GM19043 (cell line): ENCODE measurements at regions not wholly inside any gene's neighbourhood (a gene's known extent, or its start where the extent isn't known, plus 50 kb on each side); places are given as distances from the start of the nearest gene placed in this dataset.

ENCODE experiments used
- ATAC-seq: cut with Tn5 transposase; IDR thresholded peaks from one replicate; pipeline ENCODE4 v1.9.1; 2021; ENCODE audit warnings: low read depth; ENCODE audit not compliant: unreplicated experiment

GRCh38 chr1:56321150-56321490 lies 258.2 kb downstream of the PLPP3 start:
- no peak for ATAC-seq

- ATAC-seq, result no peak
These were observed 258.8 kb downstream of the PLPP3 start for GRCh38 chr1:56320464-56321149.

GRCh38 chr1:56317722-56318121 lies 261.6 kb downstream of the PLPP3 start:
- ATAC-seq, result no peak

GRCh38 chr1:56315293-56315942 lies 263.9 kb downstream of the PLPP3 start:
- ATAC-seq, result no peak

GRCh38 chr1:56313560-56313959 lies 265.8 kb downstream of the PLPP3 start:
- ATAC-seq, result no peak

GRCh38 chr1:56311766-56312165 lies 267.6 kb downstream of the PLPP3 start:
- no peak for ATAC-seq

GRCh38 chr1:56310945-56311344 lies 268.4 kb downstream of the PLPP3 start:
- no peak for ATAC-seq

GRCh38 chr1:56309065-56309464 lies 270.3 kb downstream of the PLPP3 start:
- no peak for ATAC-seq

GRCh38 chr1:56304975-56305374 lies 274.4 kb downstream of the PLPP3 start:
- ATAC-seq, result no peak

- no peak for ATAC-seq
These were observed 275.6 kb downstream of the PLPP3 start for GRCh38 chr1:56303805-56304204.

- ATAC-seq, result no peak
These were observed 276.5 kb downstream of the PLPP3 start for GRCh38 chr1:56302878-56303277.

- no peak for ATAC-seq
These were observed 277.6 kb downstream of the PLPP3 start for GRCh38 chr1:56301791-56302190.

GRCh38 chr1:56300836-56301235 lies 278.5 kb downstream of the PLPP3 start:
- ATAC-seq, result no peak

- no peak for ATAC-seq
These were observed 280.5 kb downstream of the PLPP3 start for GRCh38 chr1:56298866-56299265.

GRCh38 chr1:56297904-56298303 lies 281.5 kb downstream of the PLPP3 start:
- no peak for ATAC-seq

GRCh38 chr1:56297208-56297607 lies 282.2 kb downstream of the PLPP3 start:
- ATAC-seq, result no peak

- ATAC-seq, result peak; percentile 74
These were observed 283.1 kb downstream of the PLPP3 start for GRCh38 chr1:56295949-56296929.

- ATAC-seq, result no peak
These were observed 287.9 kb downstream of the PLPP3 start for GRCh38 chr1:56291374-56291919.

- no peak for ATAC-seq
These were observed 290.1 kb downstream of the PLPP3 start for GRCh38 chr1:56289260-56289659.

- ATAC-seq, result no peak
These were observed 291.6 kb downstream of the PLPP3 start for GRCh38 chr1:56287721-56288120.

- no peak for ATAC-seq
These were observed 292.4 kb downstream of the PLPP3 start for GRCh38 chr1:56286956-56287355.
